ENCODE measurements at regions not wholly inside any gene's neighbourhood (a gene's known extent, or its start where the extent isn't known, plus 50 kb on each side); places are given as distances from the start of the nearest gene placed in this dataset.

GRCh38 chr4:104811727-104812126 lies 317.0 kb upstream of the CXXC4 start:
- no peaks in the 10 kb centered on the region for H3K36me3 ChIP-seq
- no peak for TF ChIP-seq CTCF (IDR thresholded peaks at IDR 0.05)
- H3K9me3 ChIP-seq, result no peaks in the 10 kb centered on the region
- no peak overlapping the region for H3K4me3 ChIP-seq
- H3K27me3 ChIP-seq, result no peaks in the 10 kb centered on the region
- no peaks in the 10 kb centered on the region for H3K4me1 ChIP-seq
- no peak for DNase-seq (ENCODE audit: low spot score)
- no peak overlapping the region for H3K27ac ChIP-seq

- Histone ChIP-seq H3K4me1 (no peaks in the 10 kb centered on the region), H3K27me3 (no peaks in the 10 kb centered on the region), H3K27ac (no peak overlapping the region), H3K9me3 (no peaks in the 10 kb centered on the region), H3K36me3 (no peaks in the 10 kb centered on the region), H3K4me3 (no peak overlapping the region)
- no peak for DNase-seq (ENCODE audit: low spot score)
- TF ChIP-seq CTCF (IDR thresholded peaks at IDR 0.05), result no peak
Observed at GRCh38 chr4:104815665-104816064, 321.0 kb upstream of the CXXC4 start.

GRCh38 chr4:104818579-104818978 lies 323.9 kb upstream of the CXXC4 start:
- Histone ChIP-seq H3K9me3 (no peaks in the 10 kb centered on the region), H3K36me3 (no peaks in the 10 kb centered on the region), H3K27me3 (no peaks in the 10 kb centered on the region), H3K27ac (no peak overlapping the region), H3K4me3 (no peak overlapping the region), H3K4me1 (no peaks in the 10 kb centered on the region)
- no peak for TF ChIP-seq CTCF (IDR thresholded peaks at IDR 0.05)
- no peak for DNase-seq (ENCODE audit: low spot score)

GRCh38 chr4:104826171-104826570 lies 320.5 kb upstream of the TET2 start:
- DNase-seq (ENCODE audit: low spot score), result no peak
- no peak overlapping the region for H3K27ac ChIP-seq
- H3K27me3 ChIP-seq, result no peaks in the 10 kb centered on the region
- no peak overlapping the region for H3K4me3 ChIP-seq
- H3K9me3 ChIP-seq, result no peaks in the 10 kb centered on the region
- no peak for TF ChIP-seq CTCF (IDR thresholded peaks at IDR 0.05)
- no peaks in the 10 kb centered on the region for H3K36me3 ChIP-seq
- no peaks in the 10 kb centered on the region for H3K4me1 ChIP-seq

- H3K4me1 ChIP-seq, result no peaks in the 10 kb centered on the region
Observed at GRCh38 chr4:104829761-104830160, 316.9 kb upstream of the TET2 start.

More at GRCh38 chr4:104829761-104830160, 316.9 kb upstream of the TET2 start:
- H3K36me3 ChIP-seq, result no peaks in the 10 kb centered on the region
- H3K4me3 ChIP-seq, result no peak overlapping the region
- H3K9me3 ChIP-seq, result no peaks in the 10 kb centered on the region
- H3K27me3 ChIP-seq, result no peaks in the 10 kb centered on the region
- DNase-seq (ENCODE audit: low spot score), result no peak
- no peak for TF ChIP-seq CTCF (IDR thresholded peaks at IDR 0.05)
- H3K27ac ChIP-seq, result no peak overlapping the region

All from right atrium auricular region (tissue), 2 donors.